ENCODE measurements at regions not wholly inside any gene's neighbourhood (a gene's known extent, or its start where the extent isn't known, plus 50 kb on each side); places are given as distances from the start of the nearest gene placed in this dataset.

GRCh38 chr6:119463081-119463626, 113.6 kb upstream of the MAN1A1 start:
- no peaks in the 10 kb centered on the region for H3K4me1 Mint-ChIP-seq (ENCODE audit: unreplicated experiment)
- peaks cover 4% of the 10 kb centered on the region for H3K36me3 Mint-ChIP-seq (ENCODE audit: low read depth, unreplicated experiment)
- H3K27me3 Mint-ChIP-seq (ENCODE audit: unreplicated experiment) = no peaks in the 10 kb centered on the region
- H3K4me3 Mint-ChIP-seq (ENCODE audit: unreplicated experiment) = no peak overlapping the region
- no peak for TF ChIP-seq CTCF (IDR thresholded peaks at IDR 0.05; ENCODE audit: unreplicated experiment)
- H3K27ac Mint-ChIP-seq (ENCODE audit: unreplicated experiment) = no peak overlapping the region
- peaks cover 4% of the 10 kb centered on the region for H3K9me3 Mint-ChIP-seq (ENCODE audit: unreplicated experiment)
- DNase-seq (ENCODE audit: low spot score) = no peak

- H3K4me1 Mint-ChIP-seq (ENCODE audit: unreplicated experiment) = no peaks in the 10 kb centered on the region
- no peaks in the 10 kb centered on the region for H3K27me3 Mint-ChIP-seq (ENCODE audit: unreplicated experiment)
- no peak overlapping the region for H3K4me3 Mint-ChIP-seq (ENCODE audit: unreplicated experiment)
- peaks cover 4% of the 10 kb centered on the region for H3K9me3 Mint-ChIP-seq (ENCODE audit: unreplicated experiment)
- H3K27ac Mint-ChIP-seq (ENCODE audit: unreplicated experiment) = no peak overlapping the region
- peaks cover 4% of the 10 kb centered on the region for H3K36me3 Mint-ChIP-seq (ENCODE audit: low read depth, unreplicated experiment)
- no peak for DNase-seq (ENCODE audit: low spot score)
- TF ChIP-seq CTCF (IDR thresholded peaks at IDR 0.05; ENCODE audit: unreplicated experiment) = no peak
These were observed 111.6 kb upstream of the MAN1A1 start for GRCh38 chr6:119461187-119461586.

- TF ChIP-seq CTCF (IDR thresholded peaks at IDR 0.05; ENCODE audit: unreplicated experiment) = no peak
- Mint-ChIP-seq H3K36me3 (ENCODE audit: low read depth, unreplicated experiment) (peaks cover 4% of the 10 kb centered on the region), H3K27ac (ENCODE audit: unreplicated experiment) (no peak overlapping the region), H3K4me3 (ENCODE audit: unreplicated experiment) (no peak overlapping the region), H3K4me1 (ENCODE audit: unreplicated experiment) (no peaks in the 10 kb centered on the region), H3K27me3 (ENCODE audit: unreplicated experiment) (peaks cover 2% of the 10 kb centered on the region), H3K9me3 (ENCODE audit: unreplicated experiment) (peaks cover 4% of the 10 kb centered on the region)
- no peak for DNase-seq (ENCODE audit: low spot score)
These were observed 109.8 kb upstream of the MAN1A1 start for GRCh38 chr6:119459207-119459974.

GRCh38 chr6:119454714-119455113, 105.2 kb upstream of the MAN1A1 start:
- DNase-seq (ENCODE audit: low spot score) = no peak
- no peaks in the 10 kb centered on the region for H3K4me1 Mint-ChIP-seq (ENCODE audit: unreplicated experiment)
- H3K27me3 Mint-ChIP-seq (ENCODE audit: unreplicated experiment) = peaks cover 2% of the 10 kb centered on the region
- H3K27ac Mint-ChIP-seq (ENCODE audit: unreplicated experiment) = no peak overlapping the region
- TF ChIP-seq CTCF (IDR thresholded peaks at IDR 0.05; ENCODE audit: unreplicated experiment) = no peak
- H3K9me3 Mint-ChIP-seq (ENCODE audit: unreplicated experiment) = peaks cover 5% of the 10 kb centered on the region
- H3K36me3 Mint-ChIP-seq (ENCODE audit: low read depth, unreplicated experiment) = peaks cover 6% of the 10 kb centered on the region
- H3K4me3 Mint-ChIP-seq (ENCODE audit: unreplicated experiment) = no peak overlapping the region

Data from endothelial cell (in vitro differentiated cells).